SK-N-SH (cell line): ENCODE measurements at regions not wholly inside any gene's neighbourhood (a gene's known extent, or its start where the extent isn't known, plus 50 kb on each side); places are given as distances from the start of the nearest gene placed in this dataset.

Experiments used
- CTCF ChIA-PET: fragments of 300-600, 350-600 bp; formaldehyde crosslinking; extraction: SDS; loops from one replicate; lab custom pipeline; 2021; lab: Yijun Ruan, JAX
- POLR2A ChIA-PET: fragments of 350-600 bp; sonication (Branson Sonifier 250); formaldehyde crosslinking; extraction: SDS; loops from one replicate; lab custom pipeline; 2020; ENCODE audit warnings: antibody characterized with exemption, inconsistent platforms; lab: Yijun Ruan, JAX
- DNase-seq: peaks from one replicate; pipeline ENCODE4 v3.0.0; 2012
- H2AFZ ChIP-seq: fragments of 200-600 bp; sonication (generic); 2 replicates; pipeline ENCODE4 v1.8.1; 2016; ENCODE audit warnings: antibody characterized with exemption, mild to moderate bottlenecking, low read depth
- H3F3A ChIP-seq: fragments of 200-600 bp; sonication (generic); replicated peaks from 2 replicates; pipeline ENCODE3; 2016; ENCODE audit warnings: antibody characterized with exemption, mild to moderate bottlenecking; ENCODE audit not compliant: insufficient read depth
- H3K27ac ChIP-seq, 2 experiments: fragments of 200-500 bp in 1 of 2; fragments of 200-600 bp in 1 of 2; sonication (Bioruptor generic) in 1 of 2; sonication (generic), shearing (Covaris generic) in 1 of 2; 2 replicates each; pipeline versions ENCODE4 v1.5.1 to v1.6.1; 2014 to 2016; ENCODE audit warnings: low read depth in 2 of 2, inconsistent platforms in 1 of 2, low read length in 1 of 2, mild to moderate bottlenecking in 1 of 2, mixed read lengths in 1 of 2
- H3K27me3 ChIP-seq: fragments of 200-600 bp; sonication (generic), shearing (Covaris generic); 2 replicates; pipeline ENCODE4 v1.6.1; 2016; ENCODE audit warnings: mixed run types; ENCODE audit not compliant: insufficient read depth
- H3K36me3 ChIP-seq, 2 experiments: fragments of 200-500 bp in 1 of 2; fragments of 200-600 bp in 1 of 2; sonication (Bioruptor generic) in 1 of 2; sonication (generic) in 1 of 2; replicated peaks in 1 of 2; 2 replicates each; pipeline versions ENCODE3 to v1.5.1; 2014 to 2016; ENCODE audit warnings: low read length in 1 of 2, mild to moderate bottlenecking in 1 of 2; ENCODE audit not compliant: insufficient read depth in 2 of 2, control insufficient read depth in 1 of 2
- H3K4me1 ChIP-seq, 2 experiments: fragments of 200-500 bp in 1 of 2; fragments of 200-600 bp in 1 of 2; sonication (Bioruptor generic) in 1 of 2; sonication (generic), shearing (Covaris generic) in 1 of 2; 2 replicates each; pipeline versions ENCODE4 v1.5.1 to v1.6.1; 2014 to 2016; ENCODE audit warnings: low read depth in 1 of 2, low read length in 1 of 2, mixed run types in 1 of 2; ENCODE audit not compliant: insufficient read depth in 2 of 2, control insufficient read depth in 1 of 2
- H3K4me2 ChIP-seq: fragments of 200-600 bp; sonication (generic), shearing (Covaris generic); 2 replicates; pipeline ENCODE4 v1.6.1; 2017; ENCODE audit warnings: mixed run types
- H3K4me3 ChIP-seq, 2 experiments: fragments of 200-500 bp in 1 of 2; fragments of 200-600 bp in 1 of 2; sonication (Bioruptor generic) in 1 of 2; sonication (generic), shearing (Covaris generic) in 1 of 2; 2 replicates each; pipeline versions ENCODE4 v1.5.1 to v1.8.1; 2014 to 2016; ENCODE audit warnings: low read depth in 2 of 2, inconsistent platforms in 1 of 2, low read length in 1 of 2, mild to moderate bottlenecking in 1 of 2, mixed read lengths in 1 of 2, moderate library complexity in 1 of 2
- H3K79me2 ChIP-seq: fragments of 200-600 bp; sonication (generic); 2 replicates; pipeline ENCODE4 v1.8.1; 2017; ENCODE audit warnings: mild to moderate bottlenecking; ENCODE audit not compliant: insufficient read depth
- H3K9ac ChIP-seq: fragments of 200-600 bp; sonication (generic); 2 replicates; pipeline ENCODE4 v1.6.1; 2017; ENCODE audit warnings: mixed run types
- H3K9me2 ChIP-seq: fragments of 200-600 bp; sonication (generic); 2 replicates; pipeline ENCODE4 v1.6.1; 2017; ENCODE audit warnings: mixed run types
- H3K9me3 ChIP-seq: fragments of 200-600 bp; sonication (generic); 2 replicates; pipeline ENCODE4 v1.6.1; 2017; ENCODE audit warnings: mixed run types, mild to moderate bottlenecking, moderate library complexity
- H4K20me1 ChIP-seq: fragments of 200-600 bp; sonication (generic); 2 replicates; pipeline ENCODE4 v1.6.1; 2017; ENCODE audit warnings: mild to moderate bottlenecking, mixed run types; ENCODE audit not compliant: insufficient read depth
- CHD2 ChIP-seq: fragments of 150-350 bp; IDR thresholded peaks from 2 replicates; pipeline ENCODE4 v1.6.1; 2018; ENCODE audit warnings: low read length; ENCODE audit not compliant: partially characterized antibody
- CTCF ChIP-seq: fragments of 200-600 bp; sonication (generic); IDR thresholded peaks from 2 replicates; pipeline ENCODE4 v1.6.1; 2017; ENCODE audit warnings: antibody characterized with exemption, mild to moderate bottlenecking, moderate library complexity
- EZH2phosphoT487 ChIP-seq: fragments of 200-600 bp; sonication (generic); IDR thresholded peaks from 2 replicates; pipeline ENCODE4 v1.6.1; 2017; ENCODE audit warnings: low read depth, mixed run types, mild to moderate bottlenecking, antibody characterized with exemption, moderate library complexity, borderline replicate concordance
- FOXJ3 ChIP-seq: sonication (generic); formaldehyde crosslinking; IDR thresholded peaks from 2 replicates; pipeline ENCODE4 v1.5.1; 2020; ENCODE audit warnings: mild to moderate bottlenecking, missing genetic modification reagents
- GABPA ChIP-seq: IDR thresholded peaks from 2 replicates; pipeline ENCODE4 v1.4.0; 2012; ENCODE audit warnings: low read depth, mild to moderate bottlenecking
- GATA2 ChIP-seq: sonication (generic); formaldehyde crosslinking; IDR thresholded peaks from 2 replicates; pipeline ENCODE4 v1.5.0; 2020; ENCODE audit warnings: mild to moderate bottlenecking, missing genetic modification reagents
- IRF3 ChIP-seq: fragments of 150-350 bp; IDR thresholded peaks from 2 replicates; pipeline ENCODE4 v1.6.1; 2016; ENCODE audit warnings: mild to moderate bottlenecking, low read depth, low read length
- JUND ChIP-seq: IDR thresholded peaks from 2 replicates; pipeline ENCODE4 v1.4.0; 2012
- MEF2A ChIP-seq: IDR thresholded peaks from 2 replicates; pipeline ENCODE4 v1.4.0; 2012; ENCODE audit warnings: low read depth, borderline replicate concordance
- POLR2AphosphoS5 ChIP-seq: IDR thresholded peaks from 2 replicates; pipeline ENCODE4 v1.6.1; 2012; ENCODE audit warnings: low read depth, low read length
- RAD21 ChIP-seq: IDR thresholded peaks from 2 replicates; pipeline ENCODE4 v1.6.1; 2012; ENCODE audit warnings: mild to moderate bottlenecking, low read length
- REST ChIP-seq: IDR thresholded peaks from 2 replicates; pipeline ENCODE4 v1.6.1; 2012; ENCODE audit warnings: mild to moderate bottlenecking, low read depth, low read length, moderate library complexity
- RFX5 ChIP-seq: IDR thresholded peaks from 2 replicates; pipeline ENCODE4 v1.6.1; 2012; ENCODE audit warnings: mild to moderate bottlenecking, improper control_type of control experiment, low read length
- SIN3A ChIP-seq: IDR thresholded peaks from 2 replicates; pipeline ENCODE4 v1.6.1; 2012; ENCODE audit warnings: low read depth, mild to moderate bottlenecking, low read length, moderate library complexity, borderline replicate concordance
- TAF1 ChIP-seq: IDR thresholded peaks from 2 replicates; pipeline ENCODE4 v1.6.1; 2012; ENCODE audit warnings: low read depth, mild to moderate bottlenecking, low read length, moderate library complexity, borderline replicate concordance
- TCF12 ChIP-seq: IDR thresholded peaks from 2 replicates; pipeline ENCODE4 v1.4.0; 2012
- USF1 ChIP-seq: IDR thresholded peaks from 2 replicates; pipeline ENCODE4 v1.4.0; 2012; ENCODE audit warnings: low read depth, borderline replicate concordance
- WGBS: methylation state at CpG from one replicate; pipeline ENCODE4 v1.1.6; 2017; ENCODE audit warnings: low lambda C conversion rate; 5-methylcytosine and 5-hydroxymethylcytosine counted together

- TF ChIP-seq CTCF (no peak), IRF3 (no peak), EZH2phosphoT487 (no peak), MEF2A (no peak), FOXJ3 (CRISPR knock-in tag) (no peak), GATA2 (CRISPR knock-in tag) (no peak)
Observed at GRCh38 chr6:73965539-73966029, 269.6 kb downstream of the CD109 start (continued).

GRCh38 chr6:73964241-73964854 lies 268.3 kb downstream of the CD109 start:
- Histone ChIP-seq H4K20me1 (no peaks in the 10 kb centered on the region), H3K9me3 (no peaks in the 10 kb centered on the region), H2AFZ (no peak overlapping the region), H3K36me3 (no peaks in the 10 kb centered on the region), H3K4me2 (no peak overlapping the region), H3K27ac (no peak overlapping the region), H3K9me2 (no peaks in the 10 kb centered on the region), H3F3A (no peaks in the 10 kb centered on the region), H3K27me3 (no peaks in the 10 kb centered on the region; the same call in 1 of the 2 replicates), H3K79me2 (no peaks in the 10 kb centered on the region), H3K4me3 (no peak overlapping the region), H3K9ac (no peak overlapping the region), H3K4me1 (no peaks in the 10 kb centered on the region)
- TF ChIP-seq POLR2AphosphoS5: no peak
- TF ChIP-seq MEF2A: no peak
- TF ChIP-seq TCF12: no peak
- no peak for TF ChIP-seq RFX5
- no peak for TF ChIP-seq RAD21
- TF ChIP-seq SIN3A: no peak
- TF ChIP-seq FOXJ3 (CRISPR knock-in tag): no peak
- no peak for TF ChIP-seq GABPA
- TF ChIP-seq USF1: no peak
- no peak for TF ChIP-seq CHD2
- TF ChIP-seq TAF1: no peak
- no peak for TF ChIP-seq REST
- TF ChIP-seq JUND: no peak
- TF ChIP-seq IRF3: no peak
- ChIA-PET POLR2A (no interaction called here), CTCF (interaction anchor here (1.4 kb wide), 1 partner anchor 1244 kb away, joined by 4 read pairs; no protein-coding TSS in a partner anchor)
- no peak for DNase-seq
- WGBS: 11% methylated on average over 2 of the region's 2 CpGs
